Activated T-helper 2 cell treated with anti-CD3 and anti-CD28 coated beads, Interferon-gamma antibody, Interleukin-2, Interleukin-4, amounts not matched to agents 10 μg/mL and 5 μg/mL and 100 μg/mL, durations not matched to agents 14 hours and 24 hours and 36 hours (primary cell): ENCODE measurements at regions not wholly inside any gene's neighbourhood (a gene's known extent, or its start where the extent isn't known, plus 50 kb on each side); places are given as distances from the start of the nearest gene placed in this dataset.

ENCODE experiments used
- DNase-seq: peaks from one replicate; pipeline ENCODE4 v3.0.0; 2021; ENCODE audit warnings: low spot score
- H3K27ac Mint-ChIP-seq: one replicate; pipeline ENCODE4 v1.8.0; 2021; ENCODE audit warnings: mixed read lengths
- H3K27me3 Mint-ChIP-seq: one replicate; pipeline ENCODE4 v1.8.0; 2021; ENCODE audit warnings: low read depth, mixed read lengths
- H3K36me3 Mint-ChIP-seq: one replicate; pipeline ENCODE4 v1.8.0; 2021; ENCODE audit warnings: low read depth, mixed read lengths
- H3K4me1 Mint-ChIP-seq: one replicate; pipeline ENCODE4 v1.8.0; 2021; ENCODE audit warnings: low read depth, mixed read lengths
- H3K4me3 Mint-ChIP-seq: one replicate; pipeline ENCODE4 v1.8.0; 2021; ENCODE audit warnings: low read depth, mild to moderate bottlenecking, moderate library complexity, mixed read lengths
- H3K9me3 Mint-ChIP-seq: one replicate; pipeline ENCODE4 v1.8.0; 2021; ENCODE audit warnings: mixed read lengths
- intact Hi-C: fragments of 100-400 bp; cut with micrococcal nuclease; formaldehyde crosslinking; loops from one replicate; pipeline ENCODE4 v1.15.1; 2023

DNA sequence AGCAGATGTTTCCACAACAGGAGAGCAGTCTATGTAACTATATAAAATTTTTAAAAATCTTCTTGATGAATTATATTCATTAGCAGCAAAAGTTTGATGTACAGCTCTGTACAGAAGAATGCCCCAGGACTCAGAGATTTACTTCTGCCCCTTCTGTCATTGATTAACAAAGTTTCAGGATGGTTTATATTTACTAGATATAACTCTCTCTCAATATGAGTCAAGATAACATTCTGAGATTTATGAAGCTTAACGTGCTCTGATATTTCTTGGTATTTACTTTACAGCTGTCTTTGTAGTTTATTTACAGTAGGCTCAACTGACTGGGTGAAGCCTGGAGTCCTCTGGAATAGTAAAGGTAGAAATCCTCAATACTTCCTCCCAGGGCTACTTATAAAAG, 93.6 kb upstream of the HNMT start:
- H3K27me3 Mint-ChIP-seq, result no peaks in the 10 kb centered on the region
- H3K4me1 Mint-ChIP-seq, result no peaks in the 10 kb centered on the region
- intact Hi-C loops, result no loop called here
- no peak for DNase-seq
- H3K27ac Mint-ChIP-seq, result no peak overlapping the region
- H3K36me3 Mint-ChIP-seq, result no peaks in the 10 kb centered on the region
- H3K4me3 Mint-ChIP-seq, result no peak overlapping the region
- no peaks in the 10 kb centered on the region for H3K9me3 Mint-ChIP-seq

DNA sequence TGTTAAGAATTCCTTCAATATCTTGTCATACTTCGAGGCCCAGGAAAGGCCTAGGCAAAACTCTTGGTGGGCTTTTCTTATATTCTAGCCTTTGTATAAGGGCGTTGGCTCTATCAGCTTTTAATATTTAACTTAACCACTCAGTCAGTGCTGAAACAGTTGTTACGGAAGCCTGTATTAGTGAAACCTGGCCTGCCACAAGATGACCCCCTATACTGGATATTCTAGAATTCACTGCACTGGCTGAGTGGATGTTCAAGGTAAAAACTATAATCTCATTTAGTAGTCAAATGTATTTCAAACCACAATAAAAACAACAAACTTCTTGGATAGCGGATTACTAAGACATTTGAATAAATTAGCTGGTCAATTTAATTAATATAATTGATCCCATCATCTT, 91.7 kb upstream of the HNMT start:
- Mint-ChIP-seq H3K4me1 (no peaks in the 10 kb centered on the region), H3K36me3 (no peaks in the 10 kb centered on the region), H3K9me3 (no peaks in the 10 kb centered on the region), H3K27ac (no peak overlapping the region), H3K4me3 (no peak overlapping the region), H3K27me3 (no peaks in the 10 kb centered on the region)
- DNase-seq, result no peak
- intact Hi-C loops, result no loop called here

DNA sequence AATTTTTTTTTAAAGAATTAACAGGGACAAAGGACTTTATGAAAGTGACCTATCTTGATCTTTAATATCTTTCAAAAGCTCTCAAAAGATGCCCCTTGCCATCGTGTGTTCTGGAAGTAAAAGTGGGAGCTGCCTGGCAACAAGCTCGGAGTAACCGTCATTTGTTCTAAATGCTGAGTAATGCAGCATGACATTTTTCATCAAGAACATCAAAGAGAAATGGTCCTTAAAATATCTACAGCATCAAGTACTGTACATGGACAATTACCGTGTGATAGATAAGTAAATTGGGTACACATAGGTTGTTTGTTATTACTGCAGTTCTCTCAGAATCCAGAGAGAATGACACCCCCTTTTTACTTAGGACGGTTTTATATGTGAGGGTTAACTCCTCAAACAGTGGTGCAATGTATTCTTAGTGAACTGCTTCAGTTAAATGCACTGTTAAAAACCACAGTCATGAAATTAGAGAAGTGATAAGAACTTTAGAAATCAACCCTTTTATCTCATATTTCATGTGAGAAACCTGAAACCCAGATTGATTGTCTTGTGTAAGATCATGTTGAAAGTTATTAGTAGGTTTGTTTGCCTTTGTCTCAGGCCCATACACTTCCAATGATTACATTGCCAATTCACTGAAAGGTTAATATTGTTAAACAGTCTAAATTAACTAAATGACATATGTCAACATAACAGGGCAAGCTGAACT, 90.6 kb upstream of the HNMT start:
- Mint-ChIP-seq H3K4me1 (no peaks in the 10 kb centered on the region), H3K27me3 (no peaks in the 10 kb centered on the region), H3K27ac (no peak overlapping the region), H3K36me3 (no peaks in the 10 kb centered on the region), H3K4me3 (no peak overlapping the region), H3K9me3 (no peaks in the 10 kb centered on the region)
- DNase-seq, result no peak
- intact Hi-C loops, result no loop called here

DNA sequence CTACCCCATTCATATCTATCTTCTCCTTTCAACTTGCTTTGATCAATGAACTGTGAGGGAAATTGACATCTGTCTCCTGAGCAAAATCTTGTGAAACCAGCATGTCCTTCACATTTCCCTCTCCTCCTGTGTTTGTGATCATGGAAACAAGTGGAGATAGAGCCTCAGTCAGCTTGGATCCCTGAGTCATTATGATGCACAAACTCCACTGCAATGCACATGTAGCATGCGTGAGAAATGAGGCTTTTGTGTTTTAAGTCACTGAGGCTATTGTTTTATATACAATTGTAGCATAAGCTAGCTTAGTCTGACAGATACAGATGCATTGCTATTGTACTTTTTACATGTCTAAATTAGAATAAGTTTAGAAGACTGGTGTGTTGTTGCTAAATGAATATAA, 85.2 kb upstream of the HNMT start:
- intact Hi-C loops, result no loop called here
- Mint-ChIP-seq H3K36me3 (no peaks in the 10 kb centered on the region), H3K4me3 (no peak overlapping the region)

DNA sequence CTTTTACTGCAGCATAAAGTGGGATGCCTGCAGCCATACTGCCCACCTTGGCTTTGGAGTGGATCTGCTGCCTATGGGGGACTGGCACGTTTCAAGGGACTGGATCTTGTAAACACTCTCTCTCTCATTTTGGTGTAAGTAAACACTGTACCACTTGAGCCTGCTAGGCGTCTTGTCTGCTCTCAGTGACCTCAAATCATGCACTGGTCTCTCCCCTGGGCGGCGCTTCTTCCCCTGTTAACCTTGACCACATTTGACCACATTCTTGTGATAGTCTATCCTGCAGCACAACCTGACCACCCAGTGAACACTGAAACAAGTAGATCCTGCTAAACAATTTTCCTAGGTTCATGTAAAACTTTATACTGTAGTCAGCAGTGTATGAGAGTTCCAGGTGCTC, 82.6 kb upstream of the HNMT start:
- DNase-seq, result no peak
- intact Hi-C loops, result no loop called here
- no peaks in the 10 kb centered on the region for H3K36me3 Mint-ChIP-seq
- no peaks in the 10 kb centered on the region for H3K9me3 Mint-ChIP-seq
- no peaks in the 10 kb centered on the region for H3K4me1 Mint-ChIP-seq
- H3K27ac Mint-ChIP-seq, result no peak overlapping the region
- no peak overlapping the region for H3K4me3 Mint-ChIP-seq
- H3K27me3 Mint-ChIP-seq, result no peaks in the 10 kb centered on the region

More for the DNA sequence above, 85.2 kb upstream of the HNMT start:
- no peaks in the 10 kb centered on the region for H3K27me3 Mint-ChIP-seq
- no peaks in the 10 kb centered on the region for H3K4me1 Mint-ChIP-seq
- no peak overlapping the region for H3K27ac Mint-ChIP-seq
- H3K9me3 Mint-ChIP-seq, result no peaks in the 10 kb centered on the region
- no peak for DNase-seq

DNA sequence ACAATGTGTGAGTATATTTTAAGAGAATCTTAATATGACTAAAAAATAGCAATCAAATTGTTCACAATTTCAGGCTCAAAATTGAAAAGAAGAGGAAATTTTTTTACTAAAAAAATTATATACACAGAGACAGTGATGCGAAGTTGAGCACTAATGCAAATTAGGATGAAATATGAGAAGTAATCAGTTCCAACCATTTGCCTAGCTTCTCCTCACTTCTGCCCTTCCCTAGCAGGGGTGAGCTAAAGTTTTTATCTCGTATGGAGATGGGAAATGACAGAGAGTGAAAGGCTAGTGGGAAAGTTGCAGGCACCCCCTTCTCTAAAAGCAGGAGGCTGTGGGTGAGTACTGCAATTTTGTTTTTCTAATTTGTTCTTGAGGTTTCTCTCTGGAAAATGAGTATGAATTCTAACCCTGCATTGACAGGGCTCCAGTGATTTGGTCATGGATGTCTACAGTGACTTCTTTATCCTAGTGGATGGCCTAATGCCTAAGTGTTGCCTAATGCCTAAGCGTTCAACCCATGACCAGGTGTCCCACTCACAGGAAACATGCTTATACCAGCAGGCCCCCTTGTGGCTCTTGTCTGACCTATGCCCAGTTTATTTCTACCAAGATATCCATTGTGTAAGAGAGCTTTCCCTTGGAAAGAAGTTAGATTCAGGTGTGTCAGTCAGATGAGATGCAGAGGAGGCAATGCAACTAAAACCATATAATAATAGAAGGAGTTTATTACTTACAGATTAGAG, 78.0 kb upstream of the HNMT start:
- intact Hi-C loops, result no loop called here
- no peaks in the 10 kb centered on the region for H3K36me3 Mint-ChIP-seq
- H3K9me3 Mint-ChIP-seq, result no peaks in the 10 kb centered on the region
- H3K4me3 Mint-ChIP-seq, result no peak overlapping the region
- no peak for DNase-seq
- no peaks in the 10 kb centered on the region for H3K4me1 Mint-ChIP-seq
- H3K27me3 Mint-ChIP-seq, result no peaks in the 10 kb centered on the region
- no peak overlapping the region for H3K27ac Mint-ChIP-seq

DNA sequence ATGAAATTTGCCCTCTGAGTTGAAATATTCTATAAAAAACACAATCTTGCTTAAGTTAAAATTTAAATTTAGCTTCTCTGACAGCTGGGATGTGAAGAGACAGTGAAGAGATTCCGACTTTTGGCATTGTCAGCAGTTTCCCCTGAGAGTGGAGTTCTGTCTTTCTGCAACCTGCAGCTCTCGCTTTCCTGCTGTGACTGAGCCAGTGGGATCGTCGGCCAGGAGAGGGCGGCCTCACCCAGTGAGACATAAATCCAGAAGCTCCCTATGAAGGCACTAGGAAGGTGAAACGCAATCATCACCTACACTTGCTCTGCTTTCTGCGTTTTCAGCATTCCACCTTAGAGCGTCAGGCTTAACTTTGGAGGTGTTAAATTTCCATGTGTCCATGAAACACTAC, 75.4 kb upstream of the HNMT start:
- intact Hi-C loops, result no loop called here
- no peak overlapping the region for H3K4me3 Mint-ChIP-seq
- no peak overlapping the region for H3K27ac Mint-ChIP-seq
- no peaks in the 10 kb centered on the region for H3K27me3 Mint-ChIP-seq
- no peak for DNase-seq
- H3K36me3 Mint-ChIP-seq, result no peaks in the 10 kb centered on the region
- no peaks in the 10 kb centered on the region for H3K9me3 Mint-ChIP-seq
- no peaks in the 10 kb centered on the region for H3K4me1 Mint-ChIP-seq

DNA sequence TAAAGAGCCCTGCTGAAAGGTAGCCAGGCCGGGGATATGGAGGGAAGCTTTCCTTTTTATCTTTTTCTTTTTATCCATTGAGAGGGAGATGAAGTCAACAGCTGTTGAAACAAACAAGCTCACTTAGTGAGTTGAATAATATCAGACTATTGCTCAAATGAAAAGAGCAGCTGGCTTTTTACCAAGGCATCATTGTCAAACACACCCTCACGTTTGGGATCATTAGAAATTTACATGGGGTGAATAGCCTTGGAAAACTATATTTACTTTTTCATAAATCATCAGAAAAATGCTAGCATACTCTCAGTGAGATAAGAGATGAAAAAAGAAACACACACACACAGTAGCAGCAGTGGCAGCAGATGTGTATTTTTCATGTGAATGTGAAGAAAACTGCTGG, 71.5 kb upstream of the HNMT start:
- Mint-ChIP-seq H3K36me3 (no peaks in the 10 kb centered on the region), H3K4me3 (no peak overlapping the region)
- DNase-seq, result no peak

DNA sequence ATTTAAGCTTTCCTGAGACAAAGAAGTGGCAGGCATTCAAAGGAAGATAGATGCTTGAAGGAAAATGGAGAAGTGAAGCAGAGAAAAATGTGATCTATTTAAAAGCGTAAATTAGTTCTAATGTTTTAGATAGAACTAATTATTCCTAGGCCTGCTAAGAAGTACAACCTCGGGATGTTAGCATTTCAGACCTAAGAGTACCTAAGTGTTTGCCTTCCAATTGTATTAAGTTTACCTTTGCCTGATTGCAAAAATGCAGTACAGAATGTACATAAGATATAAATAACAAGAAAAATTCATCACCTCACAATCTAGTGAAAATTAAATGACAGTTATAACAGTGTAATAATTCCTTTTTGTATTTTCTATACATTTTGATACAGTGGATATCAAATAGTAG, 71.1 kb upstream of the HNMT start:
- Mint-ChIP-seq H3K9me3 (no peaks in the 10 kb centered on the region), H3K27me3 (no peaks in the 10 kb centered on the region), H3K4me3 (no peak overlapping the region), H3K36me3 (no peaks in the 10 kb centered on the region), H3K4me1 (no peaks in the 10 kb centered on the region), H3K27ac (no peak overlapping the region)
- DNase-seq, result no peak
- intact Hi-C loops, result no loop called here

More for the DNA sequence above, 71.5 kb upstream of the HNMT start:
- no peaks in the 10 kb centered on the region for H3K9me3 Mint-ChIP-seq
- no peaks in the 10 kb centered on the region for H3K4me1 Mint-ChIP-seq
- no peaks in the 10 kb centered on the region for H3K27me3 Mint-ChIP-seq
- H3K27ac Mint-ChIP-seq, result no peak overlapping the region
- intact Hi-C loops, result no loop called here

DNA sequence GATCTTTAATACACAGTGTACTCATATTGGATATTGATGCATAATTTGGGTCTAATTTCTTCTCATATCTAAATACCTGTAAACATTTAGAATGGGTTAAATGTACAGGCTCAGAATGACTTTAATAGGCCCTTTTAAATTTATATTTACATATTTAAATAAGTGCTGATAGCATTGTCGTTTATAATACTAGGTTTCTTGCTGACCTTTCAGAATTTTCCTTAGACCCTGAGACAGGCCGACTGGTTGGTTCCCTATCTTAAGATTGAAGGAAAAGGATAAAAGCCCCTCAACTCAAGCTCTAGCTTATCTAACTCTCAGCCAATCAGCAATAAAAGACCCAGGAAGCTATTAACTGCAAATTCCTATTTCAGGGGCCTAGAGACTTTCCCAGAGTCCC, 67.8 kb upstream of the HNMT start:
- Mint-ChIP-seq H3K9me3 (no peaks in the 10 kb centered on the region), H3K27me3 (no peaks in the 10 kb centered on the region), H3K27ac (no peak overlapping the region), H3K36me3 (no peaks in the 10 kb centered on the region), H3K4me1 (no peaks in the 10 kb centered on the region), H3K4me3 (no peak overlapping the region)
- no peak for DNase-seq
- intact Hi-C loops, result no loop called here

DNA sequence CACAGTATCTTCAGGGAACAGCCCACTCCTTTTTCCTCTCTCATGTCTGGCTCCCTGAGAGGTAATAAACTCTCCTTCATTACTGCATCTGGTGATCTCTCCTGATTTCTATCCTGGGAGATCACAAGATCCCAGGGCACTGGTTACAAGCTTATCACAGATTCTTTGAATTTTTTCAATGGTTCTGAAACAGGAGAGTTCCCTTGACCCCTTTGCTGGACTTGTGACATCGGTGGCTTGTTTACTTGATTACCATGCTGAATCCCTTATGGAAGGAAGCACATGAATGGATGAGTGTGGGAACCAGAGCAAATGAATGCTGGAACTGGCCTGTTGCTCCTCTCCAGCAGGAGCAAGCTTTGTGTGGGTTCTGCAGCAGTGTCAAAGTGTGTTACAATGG, 67.2 kb upstream of the HNMT start:
- DNase-seq, result no peak
- intact Hi-C loops, result no loop called here
- no peaks in the 10 kb centered on the region for H3K27me3 Mint-ChIP-seq
- H3K36me3 Mint-ChIP-seq, result no peaks in the 10 kb centered on the region
- H3K4me1 Mint-ChIP-seq, result no peaks in the 10 kb centered on the region
- H3K9me3 Mint-ChIP-seq, result no peaks in the 10 kb centered on the region
- no peak overlapping the region for H3K27ac Mint-ChIP-seq
- no peak overlapping the region for H3K4me3 Mint-ChIP-seq

DNA sequence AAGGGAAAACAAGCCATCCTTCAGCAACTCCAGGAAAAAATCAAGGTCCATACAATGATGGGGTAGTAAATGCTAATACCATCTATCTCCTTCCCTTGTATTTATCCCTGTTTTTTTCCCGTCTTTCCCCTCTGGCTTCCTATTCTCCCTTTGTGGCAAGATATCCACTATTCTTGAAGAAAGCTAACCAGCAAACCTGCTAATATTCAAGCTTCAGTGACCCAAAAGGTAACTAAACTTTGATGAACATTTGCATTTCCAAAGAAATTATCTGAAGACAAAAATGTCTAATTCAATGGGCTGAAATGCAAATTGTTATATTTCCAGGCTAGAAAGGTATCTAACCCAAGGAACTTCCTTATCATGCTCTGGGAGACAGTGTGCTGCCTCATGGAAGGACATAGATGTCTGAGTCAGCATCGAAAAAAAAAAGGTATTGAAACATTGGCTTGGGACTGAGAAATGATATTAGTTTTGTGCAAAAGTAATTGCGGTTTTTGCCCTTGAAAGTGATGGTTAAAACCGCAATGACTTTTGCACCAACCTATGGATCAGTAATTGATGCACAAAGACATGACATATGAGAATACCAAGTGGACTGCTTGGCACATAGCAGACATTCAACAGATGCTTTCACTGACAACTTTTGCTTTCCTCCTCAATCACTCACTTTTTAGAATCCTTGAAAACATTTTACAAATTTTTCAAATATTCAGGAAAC, 63.7 kb upstream of the HNMT start:
- Mint-ChIP-seq H3K36me3 (no peaks in the 10 kb centered on the region), H3K27ac (no peak overlapping the region), H3K4me1 (no peaks in the 10 kb centered on the region), H3K27me3 (no peaks in the 10 kb centered on the region), H3K9me3 (no peaks in the 10 kb centered on the region), H3K4me3 (no peak overlapping the region)
- intact Hi-C loops, result no loop called here
- no peak for DNase-seq

DNA sequence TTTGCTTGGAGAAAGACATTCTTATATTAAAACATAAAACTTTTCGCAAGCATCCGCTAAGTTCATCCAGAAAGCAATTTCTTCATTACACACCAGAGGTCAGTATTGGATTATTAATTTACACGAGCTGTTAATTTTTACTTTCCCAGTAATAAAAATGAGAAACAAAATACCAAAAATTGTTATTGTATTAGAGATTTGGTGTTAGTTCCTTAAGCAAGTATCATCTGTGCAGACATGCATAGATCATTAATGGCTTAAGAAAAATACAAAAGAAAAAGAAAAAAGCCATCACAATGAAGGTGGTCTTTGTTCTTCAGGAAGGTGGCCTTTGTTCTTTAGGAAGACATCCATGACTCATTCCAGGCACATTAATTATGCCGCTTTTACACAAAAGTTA, 53.6 kb upstream of the HNMT start:
- Mint-ChIP-seq H3K4me1 (no peaks in the 10 kb centered on the region), H3K9me3 (no peaks in the 10 kb centered on the region), H3K27ac (no peak overlapping the region), H3K4me3 (no peak overlapping the region), H3K27me3 (no peaks in the 10 kb centered on the region), H3K36me3 (no peaks in the 10 kb centered on the region)
- DNase-seq, result no peak
- intact Hi-C loops, result loop anchor here (5.0 kb wide), 1 partner anchor 917 kb away; no protein-coding TSS in a partner anchor
